ENCODE measurements at regions not wholly inside any gene's neighbourhood (a gene's known extent, or its start where the extent isn't known, plus 50 kb on each side); places are given as distances from the start of the nearest gene placed in this dataset.

DNA sequence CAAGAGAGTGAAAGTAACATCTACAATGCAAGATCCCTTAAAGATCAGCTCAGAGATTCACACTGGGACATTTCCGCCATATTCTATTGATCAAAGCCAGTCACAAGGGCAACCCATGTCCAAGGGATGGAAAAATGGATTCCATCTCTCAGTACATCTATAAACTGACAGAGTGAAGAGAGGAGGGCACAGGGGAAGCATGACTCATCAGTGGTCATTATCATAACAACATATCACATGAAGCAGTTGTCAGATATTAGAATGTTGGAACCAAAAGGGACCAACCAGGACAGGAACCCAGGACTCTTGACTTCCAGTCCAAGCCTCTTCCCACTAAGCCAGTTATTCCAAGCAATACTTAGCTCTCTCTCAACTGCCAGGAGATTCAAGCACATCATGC is 54.9 kb upstream of the IGFBP2 start:
- no peak overlapping the region for H3K4me3 ChIP-seq (ENCODE audit: low read length)
- no peak overlapping the region for H3K27ac ChIP-seq (ENCODE audit: low read length)
- no peaks in the 10 kb centered on the region for H3F3A ChIP-seq (ENCODE audit: insufficient read depth, low read length, poor library complexity, severe bottlenecking)
- H3K79me2 ChIP-seq (replicated peaks; ENCODE audit: insufficient read depth, low read length): no peaks in the 10 kb centered on the region
- no peaks in the 10 kb centered on the region for H3K9me2 ChIP-seq (ENCODE audit: insufficient read depth, low read length)
- H2AFZ ChIP-seq (ENCODE audit: low read depth, low read length): no peak overlapping the region
- no peaks in the 10 kb centered on the region for H3K9me3 ChIP-seq (ENCODE audit: low read length)
- H3K4me2 ChIP-seq (ENCODE audit: low read length): no peak overlapping the region
- TF ChIP-seq RAD21 (conservative IDR thresholded peaks at IDR 0.05): no peak
- TF ChIP-seq SMC3 (conservative IDR thresholded peaks at IDR 0.05; ENCODE audit: poor library complexity): no peak
- no peak for TF ChIP-seq EZH2 (IDR thresholded peaks at IDR 0.05; ENCODE audit: borderline replicate concordance, insufficient read depth, low read length, poor library complexity, severe bottlenecking)
- TF ChIP-seq EP300 (conservative IDR thresholded peaks at IDR 0.05; ENCODE audit: poor library complexity, severe bottlenecking): no peak
- TF ChIP-seq, protein P1, sequence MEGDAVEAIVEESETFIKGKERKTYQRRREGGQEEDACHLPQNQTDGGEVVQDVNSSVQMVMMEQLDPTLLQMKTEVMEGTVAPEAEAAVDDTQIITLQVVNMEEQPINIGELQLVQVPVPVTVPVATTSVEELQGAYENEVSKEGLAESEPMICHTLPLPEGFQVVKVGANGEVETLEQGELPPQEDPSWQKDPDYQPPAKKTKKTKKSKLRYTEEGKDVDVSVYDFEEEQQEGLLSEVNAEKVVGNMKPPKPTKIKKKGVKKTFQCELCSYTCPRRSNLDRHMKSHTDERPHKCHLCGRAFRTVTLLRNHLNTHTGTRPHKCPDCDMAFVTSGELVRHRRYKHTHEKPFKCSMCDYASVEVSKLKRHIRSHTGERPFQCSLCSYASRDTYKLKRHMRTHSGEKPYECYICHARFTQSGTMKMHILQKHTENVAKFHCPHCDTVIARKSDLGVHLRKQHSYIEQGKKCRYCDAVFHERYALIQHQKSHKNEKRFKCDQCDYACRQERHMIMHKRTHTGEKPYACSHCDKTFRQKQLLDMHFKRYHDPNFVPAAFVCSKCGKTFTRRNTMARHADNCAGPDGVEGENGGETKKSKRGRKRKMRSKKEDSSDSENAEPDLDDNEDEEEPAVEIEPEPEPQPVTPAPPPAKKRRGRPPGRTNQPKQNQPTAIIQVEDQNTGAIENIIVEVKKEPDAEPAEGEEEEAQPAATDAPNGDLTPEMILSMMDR (IDR thresholded peaks at IDR 0.05; ENCODE audit: poor library complexity, severe bottlenecking): no peak
- no peaks in the 10 kb centered on the region for H3K27me3 ChIP-seq (ENCODE audit: insufficient read depth, low read depth, low read length)
- no peaks in the 10 kb centered on the region for H3K36me3 ChIP-seq (ENCODE audit: insufficient read depth, low read length)
- no peak overlapping the region for H3K9ac ChIP-seq (ENCODE audit: low read length)
- no peaks in the 10 kb centered on the region for H4K20me1 ChIP-seq (ENCODE audit: insufficient read depth)

GRCh38 chr2:216583147-216583546 is 50.1 kb upstream of the IGFBP2 start:
- Histone ChIP-seq H3K4me3 (ENCODE audit: low read length) (no peak overlapping the region), H3K9ac (ENCODE audit: low read length) (no peak overlapping the region), H3K9me2 (ENCODE audit: insufficient read depth, low read length) (no peaks in the 10 kb centered on the region), H3K79me2 (replicated peaks; ENCODE audit: insufficient read depth, low read length) (no peaks in the 10 kb centered on the region), H3K4me2 (ENCODE audit: low read length) (no peak overlapping the region), H4K20me1 (ENCODE audit: insufficient read depth) (no peaks in the 10 kb centered on the region), H2AFZ (ENCODE audit: low read depth, low read length) (no peak overlapping the region), H3F3A (ENCODE audit: insufficient read depth, low read length, poor library complexity, severe bottlenecking) (no peaks in the 10 kb centered on the region), H3K36me3 (ENCODE audit: insufficient read depth, low read length) (no peaks in the 10 kb centered on the region), H3K27ac (ENCODE audit: low read length) (no peak overlapping the region), H3K27me3 (ENCODE audit: insufficient read depth, low read depth, low read length) (no peaks in the 10 kb centered on the region), H3K9me3 (ENCODE audit: low read length) (no peaks in the 10 kb centered on the region)
- TF ChIP-seq EP300 (conservative IDR thresholded peaks at IDR 0.05; ENCODE audit: poor library complexity, severe bottlenecking) (no peak), POLR2AphosphoS5 (IDR thresholded peaks at IDR 0.05) (no peak), REST (IDR thresholded peaks at IDR 0.05; ENCODE audit: borderline replicate concordance) (no peak), TAF1 (IDR thresholded peaks at IDR 0.05; ENCODE audit: low read depth) (no peak), SMC3 (conservative IDR thresholded peaks at IDR 0.05; ENCODE audit: poor library complexity) (no peak), EZH2 (IDR thresholded peaks at IDR 0.05; ENCODE audit: borderline replicate concordance, insufficient read depth, low read length, poor library complexity, severe bottlenecking) (no peak), MXI1 (conservative IDR thresholded peaks at IDR 0.05; ENCODE audit: poor library complexity, severe bottlenecking) (no peak), RAD21 (conservative IDR thresholded peaks at IDR 0.05) (no peak)
- TF ChIP-seq, protein P1 (IDR thresholded peaks at IDR 0.05; ENCODE audit: poor library complexity, severe bottlenecking): no peak
